Thoracic aorta (tissue), 2 donors: ENCODE measurements at regions not wholly inside any gene's neighbourhood (a gene's known extent, or its start where the extent isn't known, plus 50 kb on each side); places are given as distances from the start of the nearest gene placed in this dataset.

Experiments
- ATAC-seq: fragments of 150-250 bp; one replicate; pipeline ENCODE4 v1.8.0; 2017; ENCODE audit warnings: low read depth; ENCODE audit not compliant: insufficient number of reproducible peaks, low FRiP score
- DNase-seq: peaks from one replicate; pipeline ENCODE4 v3.0.0-alpha.2; 2020; ENCODE audit warnings: low spot score
- H3K27ac ChIP-seq, 2 donors: fragments of 200-600 bp; sonication (generic); 1 replicate in 1 of 2; 2 replicates in 1 of 2; pipeline ENCODE4 v1.5.1; 2016; ENCODE audit warnings: mild to moderate bottlenecking in 2 of 2, moderate library complexity in 2 of 2
- H3K27me3 ChIP-seq: fragments of 200-600 bp; sonication (generic); replicated peaks from 2 replicates; pipeline ENCODE4 v1.6.0; 2016; ENCODE audit warnings: mild to moderate bottlenecking; ENCODE audit not compliant: insufficient read depth
- H3K36me3 ChIP-seq: fragments of 200-600 bp; sonication (generic); one replicate; pipeline ENCODE4 v1.5.1; 2016
- H3K4me1 ChIP-seq, 2 donors: fragments of 200-600 bp; sonication (generic); 1 replicate in 1 of 2; 2 replicates in 1 of 2; pipeline versions ENCODE4 v1.5.1 to v1.6.0; 2016; ENCODE audit warnings: low read depth in 2 of 2, mild to moderate bottlenecking in 1 of 2; ENCODE audit not compliant: control insufficient read depth in 1 of 2
- H3K4me3 ChIP-seq: fragments of 200-600 bp; sonication (generic); 2 replicates; pipeline ENCODE4 v1.5.1; 2016; ENCODE audit warnings: mild to moderate bottlenecking
- H3K9me3 ChIP-seq: fragments of 200-600 bp; sonication (generic); 2 replicates; pipeline ENCODE4 v1.5.1; 2016
- TF ChIP-seq, protein P1 (sequence below): fragments of 200-600 bp; sonication (generic); IDR thresholded peaks from one replicate; pipeline ENCODE4 v1.5.1; 2019; ENCODE audit warnings: antibody characterized with exemption

DNA sequence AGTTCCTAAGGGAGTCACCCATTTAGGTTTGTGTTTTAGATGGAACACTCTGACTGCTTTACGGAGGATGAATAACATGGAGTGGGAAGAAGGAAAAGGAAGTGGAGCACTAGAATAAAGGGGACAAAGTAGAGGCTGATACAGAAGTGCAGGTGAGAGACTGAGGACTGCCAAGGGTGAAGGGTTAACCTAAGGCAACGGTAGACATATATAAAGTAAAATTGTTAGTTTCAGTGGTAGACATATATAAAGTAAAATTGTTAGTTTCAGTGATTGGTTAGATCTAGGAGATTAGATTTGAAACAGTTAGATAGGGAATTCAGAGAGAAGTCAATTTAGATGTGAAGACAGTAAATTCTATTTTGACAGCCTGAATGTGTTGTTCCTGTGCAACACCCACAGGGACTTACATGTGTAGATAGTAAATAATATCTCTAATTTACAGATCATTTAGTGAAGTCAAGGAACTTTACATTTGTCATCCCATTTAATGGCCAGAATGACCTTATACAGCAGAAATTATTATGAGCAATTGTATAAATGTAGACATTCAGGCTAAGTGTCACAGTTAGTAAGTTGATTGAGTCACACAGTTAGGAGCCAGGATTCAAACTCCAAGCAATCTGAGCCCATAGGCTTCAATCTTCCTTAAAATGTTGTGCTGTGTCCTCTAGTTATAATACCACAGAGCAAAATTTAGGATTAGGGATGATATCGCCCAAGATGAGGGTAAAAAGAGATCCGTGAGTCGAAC is 270.8 kb upstream of the UBE2E3 start:
- Histone ChIP-seq H3K9me3 (no peaks in the 10 kb centered on the region), H3K4me3 (no peak overlapping the region), H3K27me3 (no peaks in the 10 kb centered on the region), H3K4me1 (no peaks in the 10 kb centered on the region), H3K27ac (no peak overlapping the region), H3K36me3 (no peaks in the 10 kb centered on the region)
- ATAC-seq (no peak), DNase-seq (no peak)
- TF ChIP-seq, protein P1, sequence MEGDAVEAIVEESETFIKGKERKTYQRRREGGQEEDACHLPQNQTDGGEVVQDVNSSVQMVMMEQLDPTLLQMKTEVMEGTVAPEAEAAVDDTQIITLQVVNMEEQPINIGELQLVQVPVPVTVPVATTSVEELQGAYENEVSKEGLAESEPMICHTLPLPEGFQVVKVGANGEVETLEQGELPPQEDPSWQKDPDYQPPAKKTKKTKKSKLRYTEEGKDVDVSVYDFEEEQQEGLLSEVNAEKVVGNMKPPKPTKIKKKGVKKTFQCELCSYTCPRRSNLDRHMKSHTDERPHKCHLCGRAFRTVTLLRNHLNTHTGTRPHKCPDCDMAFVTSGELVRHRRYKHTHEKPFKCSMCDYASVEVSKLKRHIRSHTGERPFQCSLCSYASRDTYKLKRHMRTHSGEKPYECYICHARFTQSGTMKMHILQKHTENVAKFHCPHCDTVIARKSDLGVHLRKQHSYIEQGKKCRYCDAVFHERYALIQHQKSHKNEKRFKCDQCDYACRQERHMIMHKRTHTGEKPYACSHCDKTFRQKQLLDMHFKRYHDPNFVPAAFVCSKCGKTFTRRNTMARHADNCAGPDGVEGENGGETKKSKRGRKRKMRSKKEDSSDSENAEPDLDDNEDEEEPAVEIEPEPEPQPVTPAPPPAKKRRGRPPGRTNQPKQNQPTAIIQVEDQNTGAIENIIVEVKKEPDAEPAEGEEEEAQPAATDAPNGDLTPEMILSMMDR, result no peak

DNA sequence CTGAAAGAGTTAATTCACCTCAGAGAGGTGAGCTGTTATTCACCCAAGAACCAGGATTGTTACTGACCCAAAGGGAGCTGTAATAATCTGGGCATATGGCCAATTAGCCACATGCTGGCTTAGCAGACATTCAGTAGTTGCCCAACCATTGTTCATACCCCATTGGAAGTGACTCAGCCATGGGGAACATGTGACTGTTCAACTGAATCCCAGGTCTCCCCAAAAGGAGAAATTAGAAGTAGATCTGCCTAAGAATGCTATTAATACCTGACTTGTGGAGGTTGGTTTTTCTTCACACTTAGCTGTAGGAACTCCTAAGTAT is 272.6 kb upstream of the UBE2E3 start:
- TF ChIP-seq, protein P1, result no peak
- Histone ChIP-seq H3K4me3 (no peak overlapping the region), H3K4me1 (no peaks in the 10 kb centered on the region), H3K9me3 (no peaks in the 10 kb centered on the region), H3K27ac (no peak overlapping the region), H3K36me3 (no peaks in the 10 kb centered on the region), H3K27me3 (no peaks in the 10 kb centered on the region)
- ATAC-seq (no peak), DNase-seq (no peak)

DNA sequence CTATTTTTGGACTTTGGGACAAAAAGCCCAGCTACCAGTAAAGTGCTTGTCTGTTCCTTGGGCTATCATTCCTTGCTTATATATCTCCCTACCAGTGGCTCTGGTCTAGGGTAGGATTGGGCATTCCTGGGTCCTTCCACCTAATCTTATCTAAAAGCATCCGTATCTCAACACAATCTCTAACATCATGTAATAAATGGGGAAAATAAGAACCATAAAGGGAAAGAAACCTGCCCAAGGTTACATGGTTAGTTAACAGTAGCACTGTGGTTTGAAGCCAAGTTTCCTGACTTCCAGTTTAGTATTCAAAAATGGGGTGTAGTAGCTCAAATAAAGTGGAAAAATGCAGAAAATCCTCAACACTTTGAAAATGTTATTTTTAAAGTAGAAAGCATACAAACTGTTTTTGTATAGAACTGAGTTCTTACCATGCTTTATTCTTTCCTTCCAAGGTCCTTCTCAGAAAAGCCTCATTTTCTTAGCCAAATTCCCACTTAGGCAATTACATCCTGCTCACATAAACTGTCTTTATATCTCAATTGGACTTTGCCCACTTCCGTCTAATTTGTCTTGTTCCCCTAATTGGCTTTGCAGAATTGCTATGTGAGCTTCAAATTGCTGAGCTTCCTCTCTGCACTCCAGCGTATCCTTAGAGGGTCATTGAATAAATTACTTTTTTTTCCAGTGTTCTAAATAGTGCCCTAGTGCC is 273.1 kb upstream of the UBE2E3 start:
- Histone ChIP-seq H3K4me3 (no peak overlapping the region), H3K9me3 (no peaks in the 10 kb centered on the region), H3K27ac (no peak overlapping the region), H3K27me3 (no peaks in the 10 kb centered on the region), H3K36me3 (no peaks in the 10 kb centered on the region), H3K4me1 (no peaks in the 10 kb centered on the region)
- TF ChIP-seq, protein P1, result no peak
- DNase-seq (no peak), ATAC-seq (no peak)

DNA sequence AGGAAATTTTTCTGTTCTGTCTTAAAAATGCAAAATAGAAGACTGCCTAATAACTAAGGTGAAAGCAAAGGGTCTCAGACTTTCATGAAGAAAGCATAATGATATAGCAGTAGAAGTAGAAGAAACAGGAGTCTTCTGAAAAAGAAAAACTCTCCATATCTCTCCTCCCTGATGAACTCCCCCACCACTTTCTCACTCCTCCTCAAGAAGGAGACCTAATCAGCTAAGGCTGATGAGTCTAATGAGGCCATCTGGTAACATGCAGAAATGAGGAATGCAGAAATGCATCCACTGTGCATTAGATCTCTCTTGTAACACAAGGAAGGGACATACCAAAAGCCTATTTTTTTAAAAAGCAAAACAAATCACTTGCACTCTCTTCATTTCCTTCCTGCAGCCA is 273.7 kb upstream of the UBE2E3 start:
- Histone ChIP-seq H3K27ac (no peak overlapping the region), H3K36me3 (no peaks in the 10 kb centered on the region), H3K27me3 (no peaks in the 10 kb centered on the region), H3K4me1 (no peaks in the 10 kb centered on the region), H3K9me3 (no peaks in the 10 kb centered on the region), H3K4me3 (no peak overlapping the region)
- no peak for ATAC-seq
- TF ChIP-seq, protein P1, result no peak
- no peak for DNase-seq

DNA sequence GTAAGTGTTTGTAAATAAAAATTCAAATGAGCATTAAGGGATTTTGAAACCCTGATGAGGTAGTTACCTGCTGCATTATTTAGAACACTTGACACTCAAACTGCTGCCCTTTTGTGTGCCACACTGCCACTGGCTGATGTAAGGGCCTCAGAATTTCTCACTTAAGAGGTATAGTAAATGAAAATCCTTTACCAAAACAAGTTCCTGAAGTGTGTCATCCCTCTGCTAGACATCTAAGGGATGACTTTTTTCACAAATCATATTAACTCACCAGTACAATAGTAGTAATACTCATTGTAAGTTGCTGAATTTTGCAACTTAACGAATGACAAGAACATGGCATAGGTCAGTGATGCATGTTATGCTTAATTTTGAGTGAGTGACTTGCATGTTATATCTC is 274.9 kb upstream of the UBE2E3 start:
- Histone ChIP-seq H3K4me3 (no peak overlapping the region), H3K27ac (no peak overlapping the region), H3K27me3 (no peaks in the 10 kb centered on the region), H3K36me3 (no peaks in the 10 kb centered on the region), H3K9me3 (no peaks in the 10 kb centered on the region), H3K4me1 (no peaks in the 10 kb centered on the region)
- ATAC-seq, result no peak
- no peak for DNase-seq
- TF ChIP-seq, protein P1, result no peak
